ENCODE measurements at regions not wholly inside any gene's neighbourhood (a gene's known extent, or its start where the extent isn't known, plus 50 kb on each side); places are given as distances from the start of the nearest gene placed in this dataset.
"Not testable (repeated sequence)": the region's sequence is repeated elsewhere in the genome, so short reads cannot be mapped to it uniquely, and the experiment has no call there.

- not testable (repeated sequence) for DNase-seq
Observed at GRCh38 chr5:56731473-56731872, 83.9 kb upstream of the MAP3K1 start.

- no peak for DNase-seq
Observed at GRCh38 chr5:56729488-56729887, 85.9 kb upstream of the MAP3K1 start.

GRCh38 chr5:56725711-56726411 lies 89.5 kb upstream of the MAP3K1 start:
- DNase-seq = no peak

GRCh38 chr5:56724857-56725256 lies 90.5 kb upstream of the MAP3K1 start:
- DNase-seq = not testable (repeated sequence)

GRCh38 chr5:56722317-56722716 lies 93.0 kb upstream of the MAP3K1 start:
- no peak for DNase-seq

- DNase-seq = no peak
Observed at GRCh38 chr5:56717253-56717987, 97.9 kb upstream of the MAP3K1 start.

GRCh38 chr5:56715986-56716385 lies 99.4 kb upstream of the MAP3K1 start:
- DNase-seq = no peak

- no peak for DNase-seq
Observed at GRCh38 chr5:56712895-56713591, 102.3 kb upstream of the MAP3K1 start.

- DNase-seq = no peak
Observed at GRCh38 chr5:56710826-56711590, 104.3 kb upstream of the MAP3K1 start.

- no peak for DNase-seq
Observed at GRCh38 chr5:56706504-56706903, 108.8 kb upstream of the MAP3K1 start.

GRCh38 chr5:56705217-56705616 lies 110.1 kb upstream of the MAP3K1 start:
- no peak for DNase-seq

GRCh38 chr5:56703952-56704351 lies 111.4 kb upstream of the MAP3K1 start:
- no peak for DNase-seq

GRCh38 chr5:56700711-56701110 lies 114.6 kb upstream of the MAP3K1 start:
- DNase-seq = no peak

- DNase-seq = no peak
Observed at GRCh38 chr5:56699538-56699937, 115.8 kb upstream of the MAP3K1 start.

- no peak for DNase-seq
Observed at GRCh38 chr5:56698463-56699381, 116.6 kb upstream of the MAP3K1 start.

GRCh38 chr5:56696900-56697299 lies 118.4 kb upstream of the MAP3K1 start:
- DNase-seq = no peak

- DNase-seq = peak; percentile 24 to 37
Observed at GRCh38 chr5:56693220-56693579, 122.1 kb upstream of the MAP3K1 start.

- no peak for DNase-seq
Observed at GRCh38 chr5:56692359-56693219, 122.8 kb upstream of the MAP3K1 start.

- DNase-seq = no peak
Observed at GRCh38 chr5:56688402-56688801, 126.9 kb upstream of the MAP3K1 start.

- no peak for DNase-seq
Observed at GRCh38 chr5:56686337-56687195, 128.8 kb upstream of the MAP3K1 start.

Measured in stimulated activated CD4-positive, alpha-beta T cell treated with anti-CD3 and anti-CD28 coated beads, Interleukin-2, amount 100 ng/mL, for 48 hours (primary cell).